ENCODE measurements at regions not wholly inside any gene's neighbourhood (a gene's known extent, or its start where the extent isn't known, plus 50 kb on each side); places are given as distances from the start of the nearest gene placed in this dataset.

DNA sequence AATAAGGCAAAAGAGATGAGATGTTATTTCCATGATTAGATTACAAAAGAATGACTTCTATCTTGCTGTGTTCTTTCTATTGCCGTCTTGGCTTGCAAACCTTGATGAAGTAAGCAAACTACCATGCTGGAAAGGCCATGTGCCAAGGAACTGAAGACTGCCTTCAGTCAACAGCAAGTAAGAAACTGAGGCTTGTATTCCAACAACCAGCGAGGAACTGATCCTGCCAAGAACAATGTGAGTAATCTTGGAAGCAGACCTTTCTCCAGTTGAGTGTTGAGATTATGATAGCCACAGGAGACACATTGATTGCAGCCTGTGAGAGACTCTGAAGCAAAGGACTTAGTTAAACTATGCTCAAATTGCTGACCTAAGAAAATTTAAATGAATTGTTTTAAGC lies 164.6 kb upstream of the GRM3 start:
- H4K91ac ChIP-seq (replicated peaks; ENCODE audit: insufficient read length, low read length) = no peak overlapping the region
- H2BK12ac ChIP-seq (ENCODE audit: low read depth, low read length) = no peak overlapping the region
- H3K36me3 ChIP-seq (ENCODE audit: control insufficient read depth in 2 of 4, insufficient read depth in 4 of 4, low read length in 3 of 4) = no peaks in the 10 kb centered on the region; a peak in 1 of 8 replicates
- no peak overlapping the region for H3K56ac ChIP-seq (replicated peaks; ENCODE audit: insufficient read length, low read depth, low read length)
- H3K4ac ChIP-seq (replicated peaks; ENCODE audit: insufficient read length, low read depth, low read length) = no peak overlapping the region
- H3K23me2 ChIP-seq (ENCODE audit: low read depth, low read length) = no peaks in the 10 kb centered on the region
- no peak overlapping the region for H3K23ac ChIP-seq (ENCODE audit: insufficient read length)
- no peak overlapping the region for H3K9ac ChIP-seq (replicated peaks in 1 of 4; ENCODE audit: extremely low read depth in 1 of 4, low read depth in 3 of 4, low read length in 3 of 4)
- no peak overlapping the region for H3K4me3 ChIP-seq (ENCODE audit: extremely low read depth in 1 of 4, insufficient read depth in 2 of 4, low read depth in 3 of 4, low read length in 4 of 4)
- H4K8ac ChIP-seq (ENCODE audit: extremely low read depth, insufficient read depth, low read length) = no peak overlapping the region
- H3K4me2 ChIP-seq (ENCODE audit: insufficient read depth in 1 of 2, low read depth in 2 of 2, low read length in 2 of 2) = no peak overlapping the region
- H2BK5ac ChIP-seq (ENCODE audit: low read depth, low read length) = no peak overlapping the region
- H3K79me1 ChIP-seq (ENCODE audit: low read depth, low read length) = no peaks in the 10 kb centered on the region
- no peaks in the 10 kb centered on the region for H3K27me3 ChIP-seq (replicated peaks in 1 of 4; ENCODE audit: control insufficient read depth in 3 of 4, extremely low read depth in 1 of 4, insufficient read depth in 3 of 4, low read length in 3 of 4)
- no peak overlapping the region for H2BK120ac ChIP-seq (replicated peaks; ENCODE audit: low read depth, low read length)
- H2BK15ac ChIP-seq (ENCODE audit: low read length) = no peak overlapping the region
- no peak overlapping the region for H2BK20ac ChIP-seq (ENCODE audit: low read length)
- H2AK5ac ChIP-seq (ENCODE audit: low read depth, low read length) = no peak overlapping the region
- ChIA-PET POLR2A (ENCODE audit: partially characterized antibody) (no interaction called here), CTCF (ENCODE audit: partially characterized antibody) (no interaction called here)
- no peaks in the 10 kb centered on the region for H3K4me1 ChIP-seq (replicated peaks in 1 of 4; ENCODE audit: control insufficient read depth in 3 of 4, insufficient read depth in 4 of 4, low read length in 3 of 4)
- H3K14ac ChIP-seq (ENCODE audit: insufficient read length) = no peak overlapping the region
- no peak overlapping the region for H4K5ac ChIP-seq (ENCODE audit: insufficient read length, low read depth, low read length)
- H3K79me2 ChIP-seq (ENCODE audit: control insufficient read depth in 1 of 2, insufficient read depth in 2 of 2, low read length in 2 of 2) = no peaks in the 10 kb centered on the region
- no peak overlapping the region for H3K27ac ChIP-seq (ENCODE audit: low read depth, low read length)
- 92% methylated on average over 2 of the region's 2 CpGs; no CpG with 5 or more reads in 1 of the 2 experiments for WGBS, 2 experiments (ENCODE audit: extremely low coverage in 1 of 2, insufficient coverage in 1 of 2, insufficient read length in 1 of 2, insufficient replicate concordance in 2 of 2, low coverage in 1 of 2, low lambda C conversion rate in 2 of 2, missing lambda C conversion rate in 1 of 2)
- DNase-seq (ENCODE audit: low read depth in 1 of 2, low spot score in 2 of 2) (no peak), FAIRE-seq (no peak)
- TF ChIP-seq HDAC6 (IDR thresholded peaks at IDR 0.05; ENCODE audit: low read depth, low read length) (no peak), CHD2 (IDR thresholded peaks at IDR 0.05; ENCODE audit: low read length) (no peak), POU5F1 (IDR thresholded peaks at IDR 0.05; ENCODE audit: low read depth, low read length) (no peak), SIX5 (IDR thresholded peaks at IDR 0.05; ENCODE audit: low read depth, low read length) (no peak), SP4 (IDR thresholded peaks at IDR 0.05; ENCODE audit: low read length) (no peak), GTF2F1 (IDR thresholded peaks at IDR 0.05; ENCODE audit: borderline replicate concordance, low read depth, low read length) (no peak), PHF8 (conservative IDR thresholded peaks at IDR 0.05; ENCODE audit: low read depth, low read length) (no peak), NRF1 (IDR thresholded peaks at IDR 0.05; ENCODE audit: low read depth, low read length) (no peak), HDAC2 (IDR thresholded peaks at IDR 0.05; ENCODE audit: borderline replicate concordance in 1 of 2, low read depth in 2 of 2, low read length in 2 of 2) (no peak), POLR2A (IDR thresholded peaks at IDR 0.05; ENCODE audit: control extremely low read depth in 1 of 2, low read depth in 2 of 2, low read length in 2 of 2) (no peak), KDM1A (IDR thresholded peaks at IDR 0.05; ENCODE audit: borderline replicate concordance, low read length) (no peak), SRF (IDR thresholded peaks at IDR 0.05; ENCODE audit: low read depth, low read length) (no peak), BACH1 (IDR thresholded peaks at IDR 0.05; ENCODE audit: low read length) (no peak)
- TF ChIP-seq, protein P1, sequence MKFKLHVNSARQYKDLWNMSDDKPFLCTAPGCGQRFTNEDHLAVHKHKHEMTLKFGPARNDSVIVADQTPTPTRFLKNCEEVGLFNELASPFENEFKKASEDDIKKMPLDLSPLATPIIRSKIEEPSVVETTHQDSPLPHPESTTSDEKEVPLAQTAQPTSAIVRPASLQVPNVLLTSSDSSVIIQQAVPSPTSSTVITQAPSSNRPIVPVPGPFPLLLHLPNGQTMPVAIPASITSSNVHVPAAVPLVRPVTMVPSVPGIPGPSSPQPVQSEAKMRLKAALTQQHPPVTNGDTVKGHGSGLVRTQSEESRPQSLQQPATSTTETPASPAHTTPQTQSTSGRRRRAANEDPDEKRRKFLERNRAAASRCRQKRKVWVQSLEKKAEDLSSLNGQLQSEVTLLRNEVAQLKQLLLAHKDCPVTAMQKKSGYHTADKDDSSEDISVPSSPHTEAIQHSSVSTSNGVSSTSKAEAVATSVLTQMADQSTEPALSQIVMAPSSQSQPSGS (IDR thresholded peaks at IDR 0.05; ENCODE audit: low read length) = no peak
- no peaks in the 10 kb centered on the region for H3K9me3 ChIP-seq (ENCODE audit: insufficient read depth in 2 of 2, low read depth in 1 of 2, low read length in 1 of 2)
- H2AFZ ChIP-seq (ENCODE audit: low read length) = peak overlapping the region; percentile 48; the same call in 1 of the 2 replicates
- H4K20me1 ChIP-seq (replicated peaks in 1 of 2; ENCODE audit: control insufficient read depth in 1 of 2, insufficient read depth in 2 of 2, low read length in 2 of 2) = no peaks in the 10 kb centered on the region
- no peak overlapping the region for H3K18ac ChIP-seq (ENCODE audit: extremely low read depth, low read length)

All from H1 (cell line).